Fibroblast of gingiva (primary cell): ENCODE measurements at regions not wholly inside any gene's neighbourhood (a gene's known extent, or its start where the extent isn't known, plus 50 kb on each side); places are given as distances from the start of the nearest gene placed in this dataset.

Experiments used
- DNase-seq: peaks from one replicate; pipeline ENCODE4 v3.0.0-alpha.2; 2011; ENCODE audit warnings: low read depth

DNA sequence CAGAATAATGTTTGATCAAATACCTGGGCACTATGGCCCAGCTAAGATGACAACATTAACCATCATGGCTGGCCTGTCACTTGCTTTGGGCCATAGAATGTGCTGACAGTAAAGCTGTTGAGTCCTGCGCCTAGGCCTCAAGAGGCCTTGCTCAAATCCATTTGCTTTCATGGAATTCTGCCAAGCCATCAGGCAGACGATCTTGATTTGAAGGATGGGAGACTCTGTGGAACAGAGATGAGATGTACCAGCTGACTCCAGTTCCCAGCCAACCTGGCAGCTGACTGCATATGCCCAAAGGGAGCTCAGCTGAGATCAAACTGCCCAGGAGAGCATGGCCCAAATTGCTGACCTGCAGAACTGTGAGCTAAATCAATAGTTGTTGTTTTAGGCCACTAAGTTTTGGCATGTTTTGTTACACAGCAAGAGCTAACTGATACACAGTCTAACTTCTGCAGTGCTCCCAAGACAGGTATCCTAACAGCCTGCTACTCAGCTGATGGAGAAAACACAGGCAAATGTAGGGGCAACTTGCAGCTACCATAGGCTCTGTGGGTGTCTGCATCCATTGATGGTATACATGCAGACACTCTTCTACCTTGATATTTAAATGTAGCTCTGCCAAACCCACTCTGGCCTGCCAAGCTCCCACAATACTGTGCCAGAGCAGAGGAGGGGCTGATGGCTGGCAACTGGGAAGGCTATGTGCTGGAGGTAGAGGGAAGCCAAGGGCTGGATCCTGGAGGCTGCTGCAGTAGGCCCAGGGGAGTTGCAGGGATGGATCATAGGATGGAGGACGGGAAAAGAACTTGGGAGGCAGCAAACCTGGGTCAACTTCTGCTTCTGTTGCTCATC lies 55.2 kb upstream of the RNF24 start:
- DNase-seq, result no peak

DNA sequence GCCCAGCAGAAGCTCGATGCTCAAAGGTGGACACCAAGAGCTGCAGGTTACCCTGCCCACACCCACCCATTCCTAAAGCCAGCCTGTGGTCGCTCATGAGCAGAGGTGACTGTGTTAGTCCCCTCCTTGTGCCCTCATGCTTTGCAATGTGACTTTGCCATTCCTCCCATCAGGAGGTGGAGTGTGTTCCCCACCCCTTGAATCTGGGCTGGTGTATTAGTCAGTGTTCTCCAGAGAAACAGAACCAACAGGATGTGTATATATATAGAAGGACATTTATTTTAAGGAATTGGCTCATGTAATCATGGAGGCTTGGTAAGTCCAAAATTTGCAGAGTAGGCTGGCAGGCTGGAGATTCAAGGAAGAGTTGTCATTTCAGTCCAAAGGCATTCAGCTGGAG lies 54.4 kb upstream of the RNF24 start:
- peak; percentile 53 for DNase-seq

DNA sequence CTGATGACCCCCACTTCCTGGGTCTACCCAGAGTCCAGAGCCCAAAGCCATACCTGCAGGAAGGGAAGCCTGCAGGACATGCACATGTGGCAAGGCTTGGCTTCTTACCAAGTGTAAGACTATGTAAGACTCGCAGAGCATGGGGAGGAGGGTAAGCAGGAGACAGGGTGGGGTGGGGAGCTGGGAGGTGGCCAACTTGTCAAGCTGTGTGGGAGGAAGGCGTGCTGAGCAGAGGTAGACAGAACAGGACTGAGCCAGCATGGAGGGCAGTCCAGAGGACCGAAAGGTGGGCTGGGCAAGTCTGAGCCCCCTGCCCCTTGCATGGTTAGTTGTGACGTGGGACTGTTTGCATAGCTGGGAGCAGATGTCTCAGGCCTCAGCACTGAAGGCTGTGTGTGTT lies 53.4 kb upstream of the RNF24 start:
- DNase-seq, result no peak

DNA sequence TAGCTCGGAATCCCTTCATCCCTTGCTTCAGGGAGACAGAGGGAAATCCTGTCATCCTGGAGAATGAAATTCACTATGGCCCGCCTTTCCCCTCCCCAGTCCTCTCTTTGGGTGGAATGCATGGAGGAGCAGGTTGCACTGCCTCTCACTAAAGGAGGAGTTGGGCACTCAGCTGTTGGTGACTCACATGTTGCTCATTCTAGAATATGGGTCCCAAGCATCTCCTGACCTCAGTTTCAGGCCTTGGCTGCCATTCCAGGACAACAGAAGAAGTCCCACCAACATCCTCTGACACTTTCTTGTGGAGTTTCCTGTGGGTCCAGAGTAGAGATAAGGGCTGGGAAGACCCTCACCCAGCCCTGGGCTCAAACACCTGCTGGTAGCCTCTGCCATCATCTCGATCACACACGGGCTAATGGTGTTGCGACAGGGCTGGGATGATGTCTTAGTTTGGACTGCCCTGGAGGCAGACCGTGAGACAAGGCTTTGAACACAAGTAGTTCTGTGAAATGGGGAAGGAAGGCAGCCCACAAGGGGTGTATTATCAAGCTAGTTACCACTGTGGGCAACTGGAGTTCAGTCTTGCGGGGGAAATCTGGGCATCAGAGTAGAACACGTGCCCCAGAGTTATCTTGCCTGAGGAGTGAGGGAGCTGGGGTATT lies 52.4 kb upstream of the RNF24 start:
- peak; percentile 44 for DNase-seq

DNA sequence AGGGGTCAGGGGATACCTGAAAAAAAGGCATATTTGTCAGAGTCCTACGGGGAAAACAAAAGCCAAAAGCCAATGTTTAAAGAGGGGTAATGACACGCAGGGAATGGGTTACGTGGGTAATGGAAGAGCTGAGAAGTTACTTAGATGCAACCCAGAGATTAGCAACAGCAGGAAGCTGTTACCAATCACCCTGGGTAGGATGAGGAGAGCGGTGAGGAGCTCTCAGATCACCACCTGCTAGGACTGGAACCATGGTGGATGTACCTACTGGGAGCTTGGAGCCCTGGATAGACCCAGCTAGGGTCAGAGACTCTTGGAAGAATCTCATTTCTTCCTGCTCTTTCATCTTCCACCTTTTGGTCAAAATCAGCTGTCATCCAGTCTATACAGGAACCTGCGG lies 51.2 kb upstream of the RNF24 start:
- no peak for DNase-seq

DNA sequence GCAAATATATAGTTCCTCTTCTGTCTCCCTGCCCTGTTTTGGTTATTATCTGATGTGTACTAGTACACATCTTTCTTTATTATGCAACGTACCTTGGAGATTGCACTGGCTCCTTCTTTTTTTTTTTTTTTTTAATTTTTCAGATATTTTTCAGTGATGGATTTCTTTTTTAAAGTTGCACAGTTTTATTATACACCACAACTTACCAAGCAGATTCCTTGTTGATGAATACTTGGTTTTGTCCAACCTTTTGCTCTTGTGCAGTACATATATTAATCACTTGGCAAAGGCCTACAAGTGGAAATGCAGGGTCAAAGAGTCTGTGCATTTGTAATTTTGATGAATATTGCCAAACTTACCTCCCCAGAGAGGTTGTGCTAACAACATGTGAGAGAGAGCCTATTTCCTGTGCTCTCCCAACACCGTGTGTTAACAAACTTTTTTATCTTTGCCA lies 50.1 kb upstream of the RNF24 start:
- peak; percentile 93 for DNase-seq
